ENCODE measurements at regions not wholly inside any gene's neighbourhood (a gene's known extent, or its start where the extent isn't known, plus 50 kb on each side); places are given as distances from the start of the nearest gene placed in this dataset.
A peak's percentile ranks its signal among the peaks of the same experiment; 100 is the strongest.

DNA sequence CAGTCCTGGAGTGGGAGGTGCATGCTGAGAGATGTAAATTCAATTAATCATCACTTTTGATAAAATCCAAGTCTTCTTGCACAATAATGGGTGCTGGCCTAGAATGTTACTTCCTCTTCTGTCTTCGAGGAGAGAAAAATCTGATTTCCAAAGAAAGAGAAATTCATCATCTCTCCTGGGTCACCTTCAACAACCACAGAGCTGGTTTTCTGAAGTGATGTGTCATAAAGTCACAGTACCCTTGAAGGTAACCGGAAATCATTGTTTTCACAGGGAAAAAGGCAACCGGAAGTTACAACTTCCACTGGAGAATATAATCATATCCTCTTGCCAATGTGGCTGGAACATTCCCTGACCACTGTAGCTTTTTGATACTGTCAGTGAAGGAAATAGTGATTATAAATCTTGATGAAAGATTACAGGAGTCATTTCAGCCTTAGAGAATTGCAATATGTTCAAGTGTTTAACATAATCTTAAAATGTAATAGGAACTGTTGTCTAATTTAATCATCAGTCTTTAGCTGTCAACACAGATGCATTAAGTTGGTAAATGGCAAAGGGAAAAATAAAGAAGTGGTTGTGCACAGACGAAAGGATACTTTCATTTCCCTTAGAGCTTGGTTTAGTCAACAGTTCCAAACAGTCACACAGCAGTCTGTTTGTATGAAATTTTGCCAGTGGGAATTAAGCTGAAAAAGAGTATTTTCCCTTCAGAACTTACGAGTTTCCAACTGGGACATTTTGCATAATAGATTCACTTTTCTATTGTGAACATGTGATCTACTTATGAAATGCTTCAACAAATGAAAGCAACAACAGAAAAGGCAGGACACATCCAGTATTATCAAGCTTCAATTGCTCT is 106.5 kb upstream of the SLC4A7 start:
- Histone ChIP-seq H4K20me1 (ENCODE audit: insufficient read depth, low read length) (no peaks in the 10 kb centered on the region), H3K27ac (ENCODE audit: low read depth in 1 of 2, low read length in 2 of 2) (peak overlapping the region in 1 of 2 donors; percentile 81), H3K4me2 (replicated peaks; ENCODE audit: extremely low read depth, low read length, poor library complexity, severe bottlenecking) (peak overlapping the region; percentile 58), H2AFZ (ENCODE audit: insufficient read depth, low read depth, low read length, poor library complexity, severe bottlenecking) (no peak overlapping the region), H3K9ac (ENCODE audit: insufficient read depth, low read length, poor library complexity, severe bottlenecking) (no peak overlapping the region), H3K36me3 (replicated peaks in 1 of 2; ENCODE audit: control insufficient read depth in 1 of 2, insufficient read depth in 2 of 2, low read length in 2 of 2) (no peaks in the 10 kb centered on the region), H3K9me3 (replicated peaks in 1 of 2; ENCODE audit: control insufficient read depth in 1 of 2, insufficient read depth in 1 of 2, low read length in 2 of 2) (no peaks in the 10 kb centered on the region), H3K4me1 (ENCODE audit: control insufficient read depth in 1 of 2, insufficient read depth in 2 of 2, low read length in 2 of 2) (peaks cover 34% of the 10 kb centered on the region in 2 donors), H3K27me3 (ENCODE audit: control insufficient read depth in 2 of 2, insufficient read depth in 2 of 2, low read length in 2 of 2) (no peaks in the 10 kb centered on the region), H3K79me2 (ENCODE audit: insufficient read depth, low read length) (no peaks in the 10 kb centered on the region), H3K4me3 (replicated peaks in 1 of 3; ENCODE audit: low read depth in 2 of 3, low read length in 3 of 3) (peak overlapping the region in 2 of 3 experiments; percentile 7 to 46)
- H3K27ac Mint-ChIP-seq: peak overlapping the region; percentile 88 to 95 (median 92)
- intact Hi-C loops (cut with micrococcal nuclease): loop anchor here (5.0 to 10.0 kb wide), 3 partner anchors 38 to 56 kb away; no protein-coding TSS in a partner anchor
- no CpG with 5 or more reads among the region's 5 CpGs for WGBS (ENCODE audit: insufficient coverage)
- H3K36me3 Mint-ChIP-seq: no peaks in the 10 kb centered on the region
- peaks cover 0 to 5% (median 1%) of the 10 kb centered on the region in 3 donors for H3K27me3 Mint-ChIP-seq (ENCODE audit: low read depth in 3 of 3)
- TF ChIP-seq, protein P1, sequence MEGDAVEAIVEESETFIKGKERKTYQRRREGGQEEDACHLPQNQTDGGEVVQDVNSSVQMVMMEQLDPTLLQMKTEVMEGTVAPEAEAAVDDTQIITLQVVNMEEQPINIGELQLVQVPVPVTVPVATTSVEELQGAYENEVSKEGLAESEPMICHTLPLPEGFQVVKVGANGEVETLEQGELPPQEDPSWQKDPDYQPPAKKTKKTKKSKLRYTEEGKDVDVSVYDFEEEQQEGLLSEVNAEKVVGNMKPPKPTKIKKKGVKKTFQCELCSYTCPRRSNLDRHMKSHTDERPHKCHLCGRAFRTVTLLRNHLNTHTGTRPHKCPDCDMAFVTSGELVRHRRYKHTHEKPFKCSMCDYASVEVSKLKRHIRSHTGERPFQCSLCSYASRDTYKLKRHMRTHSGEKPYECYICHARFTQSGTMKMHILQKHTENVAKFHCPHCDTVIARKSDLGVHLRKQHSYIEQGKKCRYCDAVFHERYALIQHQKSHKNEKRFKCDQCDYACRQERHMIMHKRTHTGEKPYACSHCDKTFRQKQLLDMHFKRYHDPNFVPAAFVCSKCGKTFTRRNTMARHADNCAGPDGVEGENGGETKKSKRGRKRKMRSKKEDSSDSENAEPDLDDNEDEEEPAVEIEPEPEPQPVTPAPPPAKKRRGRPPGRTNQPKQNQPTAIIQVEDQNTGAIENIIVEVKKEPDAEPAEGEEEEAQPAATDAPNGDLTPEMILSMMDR (IDR thresholded peaks at IDR 0.05): no peak
- DNase-seq: peak; percentile 78 to 94 (median 93)
- H3K4me1 Mint-ChIP-seq: peaks cover 31% of the 10 kb centered on the region
- H3K9me3 Mint-ChIP-seq: no peaks in the 10 kb centered on the region
- peak overlapping the region in 1 of 2 donors; percentile 61 for H3K4me3 Mint-ChIP-seq

DNA sequence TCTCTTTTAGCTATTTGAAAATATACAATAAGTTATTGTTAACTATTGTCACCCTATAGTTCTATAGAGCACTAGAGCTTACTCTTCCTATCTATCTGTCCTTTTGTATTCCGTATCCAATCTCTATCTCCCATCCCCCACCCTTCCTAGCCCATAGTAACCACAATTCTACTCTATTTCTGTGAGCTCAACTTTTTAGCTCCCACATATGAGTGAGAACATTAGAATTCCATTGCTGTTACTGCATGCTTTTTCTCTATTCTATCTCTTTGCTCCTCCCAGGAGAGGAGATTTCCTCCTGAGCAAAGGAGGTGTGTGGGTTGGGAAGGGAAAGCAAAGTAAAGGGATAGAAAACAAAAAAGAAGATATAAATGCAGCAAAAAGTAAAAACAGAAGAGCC is 105.6 kb upstream of the SLC4A7 start:
- peak overlapping the region in 1 of 2 donors; percentile 53 for H3K4me3 Mint-ChIP-seq
- H3K27ac Mint-ChIP-seq: peak overlapping the region; percentile 82 to 95 (median 91)
- Histone ChIP-seq H4K20me1 (ENCODE audit: insufficient read depth, low read length) (no peaks in the 10 kb centered on the region), H3K27ac (ENCODE audit: low read depth in 1 of 2, low read length in 2 of 2) (peak overlapping the region in 1 of 2 donors; percentile 81), H3K4me1 (ENCODE audit: control insufficient read depth in 1 of 2, insufficient read depth in 2 of 2, low read length in 2 of 2) (peaks cover 33 to 34% of the 10 kb centered on the region in 2 donors), H3K36me3 (replicated peaks in 1 of 2; ENCODE audit: control insufficient read depth in 1 of 2, insufficient read depth in 2 of 2, low read length in 2 of 2) (no peaks in the 10 kb centered on the region), H3K27me3 (ENCODE audit: control insufficient read depth in 2 of 2, insufficient read depth in 2 of 2, low read length in 2 of 2) (no peaks in the 10 kb centered on the region), H3K79me2 (ENCODE audit: insufficient read depth, low read length) (no peaks in the 10 kb centered on the region), H3K4me2 (replicated peaks; ENCODE audit: extremely low read depth, low read length, poor library complexity, severe bottlenecking) (peak overlapping the region; percentile 58), H3K9ac (ENCODE audit: insufficient read depth, low read length, poor library complexity, severe bottlenecking) (no peak overlapping the region), H3K4me3 (replicated peaks in 1 of 3; ENCODE audit: low read depth in 2 of 3, low read length in 3 of 3) (peak overlapping the region in 1 of 3 experiments; percentile 46), H2AFZ (ENCODE audit: insufficient read depth, low read depth, low read length, poor library complexity, severe bottlenecking) (no peak overlapping the region), H3K9me3 (replicated peaks in 1 of 2; ENCODE audit: control insufficient read depth in 1 of 2, insufficient read depth in 1 of 2, low read length in 2 of 2) (no peaks in the 10 kb centered on the region)
- no peaks in the 10 kb centered on the region for H3K36me3 Mint-ChIP-seq
- H3K9me3 Mint-ChIP-seq: no peaks in the 10 kb centered on the region
- TF ChIP-seq, protein P1 (IDR thresholded peaks at IDR 0.05): no peak
- no CpG with 5 or more reads among the region's 1 CpG for WGBS (ENCODE audit: insufficient coverage)
- intact Hi-C loops (cut with micrococcal nuclease): loop anchor here (5.0 to 10.0 kb wide), 3 partner anchors 37 to 55 kb away; no protein-coding TSS in a partner anchor
- DNase-seq: no peak
- peaks cover 0 to 2% (median 1%) of the 10 kb centered on the region in 3 donors for H3K27me3 Mint-ChIP-seq (ENCODE audit: low read depth in 3 of 3)
- peaks cover 31% of the 10 kb centered on the region for H3K4me1 Mint-ChIP-seq
